Panc1 (cell line): ENCODE measurements at regions not wholly inside any gene's neighbourhood (a gene's known extent, or its start where the extent isn't known, plus 50 kb on each side); places are given as distances from the start of the nearest gene placed in this dataset.
"Not testable (repeated sequence)": the region's sequence is repeated elsewhere in the genome, so short reads cannot be mapped to it uniquely, and the experiment has no call there.

ENCODE experiments used
- ATAC-seq: fragments of 200-7000 bp; cut with Tn5 transposase; 2 replicates; pipeline ENCODE4 v1.9.1; 2020; ENCODE audit warnings: mild to moderate bottlenecking, moderate library complexity
- BruUV-seq: library from RNA; stranded (reverse); fragments of 400-500 nt; replicated peaks from 2 replicates; lab custom pipeline; 2021; lab: Mats Ljungman, UMichigan
- CTCF ChIA-PET: fragments of 300-600 bp; sonication (Branson Sonifier 250); formaldehyde crosslinking; loops from one replicate; lab custom pipeline; 2022; ENCODE audit warnings: antibody characterized with exemption; lab: Charles Lee
- POLR2A ChIA-PET: fragments of 300-600 bp; sonication (Branson Sonifier 250); formaldehyde crosslinking; loops from one replicate; lab custom pipeline; 2022; ENCODE audit warnings: antibody characterized with exemption; lab: Charles Lee
- DNase-seq: peaks from one replicate; pipeline ENCODE4 v3.0.0-alpha.2; 2010; ENCODE audit warnings: low read depth, low spot score
- H3K27ac ChIP-seq: 2 replicates; pipeline ENCODE4 v1.5.1; 2011; ENCODE audit warnings: mild to moderate bottlenecking, low read length, inconsistent platforms
- H3K27me3 ChIP-seq: fragments of 200-500 bp; sonication (Bioruptor generic); 2 replicates; pipeline ENCODE4 v1.6.0; 2014; ENCODE audit warnings: low read length, inconsistent platforms; ENCODE audit not compliant: control insufficient read depth, insufficient read depth
- H3K36me3 ChIP-seq: fragments of 200-500 bp; sonication (Bioruptor generic); 2 replicates; pipeline ENCODE4 v1.5.1; 2014; ENCODE audit warnings: inconsistent platforms, mild to moderate bottlenecking, low read length, moderate library complexity; ENCODE audit not compliant: control insufficient read depth, insufficient read depth
- H3K4me1 ChIP-seq: 2 replicates; pipeline ENCODE4 v1.5.1; 2011; ENCODE audit warnings: inconsistent platforms, mild to moderate bottlenecking, low read length, moderate library complexity; ENCODE audit not compliant: control insufficient read depth, insufficient read depth
- H3K4me3 ChIP-seq, 2 experiments: 2 replicates each; pipeline ENCODE4 v1.5.1; 2011 to 2012; ENCODE audit warnings: low read depth in 2 of 2, low read length in 2 of 2, mild to moderate bottlenecking in 2 of 2, inconsistent platforms in 1 of 2, moderate library complexity in 1 of 2
- H3K9me3 ChIP-seq: fragments of 200-500 bp; sonication (Bioruptor generic); 2 replicates; pipeline ENCODE4 v1.5.1; 2014; ENCODE audit warnings: low read depth, mild to moderate bottlenecking, inconsistent platforms, low read length, moderate library complexity; ENCODE audit not compliant: control insufficient read depth, insufficient read depth
- CTCF ChIP-seq: fragments of 450-650 bp; IDR thresholded peaks from 2 replicates; pipeline ENCODE4 v1.5.1; 2017; ENCODE audit warnings: mild to moderate bottlenecking
- POLR2AphosphoS5 ChIP-seq: IDR thresholded peaks from 2 replicates; pipeline ENCODE4 v1.6.1; 2012; ENCODE audit warnings: mild to moderate bottlenecking, low read depth, low read length, moderate library complexity
- SIN3A ChIP-seq: IDR thresholded peaks from 2 replicates; pipeline ENCODE4 v1.6.1; 2012; ENCODE audit warnings: low read depth, mild to moderate bottlenecking, low read length, moderate library complexity, borderline replicate concordance; ENCODE audit not compliant: insufficient read depth
- TCF7L2 ChIP-seq: IDR thresholded peaks from 2 replicates; pipeline ENCODE4 v1.6.1; 2011; ENCODE audit warnings: mild to moderate bottlenecking, low read depth, low read length, inconsistent platforms
- in situ Hi-C: cut with HindIII; loops from 2 replicates; pipeline ENCODE4 v1.10.0; 2016; ENCODE audit warnings: low sequenced_read_pairs, low pct_unique_long_range_greater_than_20kb
- intact Hi-C: fragments of 100-400 bp; cut with micrococcal nuclease; formaldehyde crosslinking; loops from one replicate; pipeline ENCODE4 v1.10.0; 2022; ENCODE audit not compliant: unreplicated experiment
- TF ChIP-seq, protein P1 (sequence below), 2 experiments: IDR thresholded peaks; 2 replicates each; pipeline ENCODE4 v1.6.1; 2011 to 2012; ENCODE audit warnings: low read depth in 2 of 2, control low read depth in 1 of 2, low read length in 1 of 2, mild to moderate bottlenecking in 1 of 2, moderate library complexity in 1 of 2; ENCODE audit not compliant: insufficient read depth in 1 of 2

DNA sequence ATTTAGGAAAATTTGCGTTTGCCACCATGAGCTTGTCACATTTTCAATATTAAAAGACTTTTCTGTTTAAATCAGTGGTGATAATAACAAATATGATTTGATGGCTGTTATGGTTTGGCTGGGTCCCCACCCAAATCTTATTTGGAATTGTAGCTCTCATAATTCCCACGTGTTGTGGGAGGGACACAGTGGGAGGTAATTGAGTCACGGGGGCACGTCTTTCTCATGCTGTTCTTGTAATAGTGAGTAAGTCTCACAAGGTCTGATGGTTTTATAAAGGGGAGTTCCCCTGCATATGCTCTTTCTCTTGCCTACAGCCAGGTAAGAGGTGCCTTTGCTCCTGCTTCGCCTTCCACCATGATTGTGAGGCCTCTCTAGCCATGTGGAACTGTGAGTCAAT is 83.4 kb upstream of the RGPD4 start:
- no peaks in the 10 kb centered on the region; the same call in 1 of the 2 replicates for H3K27me3 ChIP-seq
- H3K36me3 ChIP-seq, result no peaks in the 10 kb centered on the region
- no peaks in the 10 kb centered on the region for H3K4me1 ChIP-seq
- POLR2A ChIA-PET, result no interaction called here
- no peak overlapping the region for H3K27ac ChIP-seq
- no peak overlapping the region for H3K4me3 ChIP-seq
- no peaks in the 10 kb centered on the region for H3K9me3 ChIP-seq
- in situ Hi-C loops (no loop called here), intact Hi-C loops (no loop called here)
- CTCF ChIA-PET, result no interaction called here
- no peak for DNase-seq
- BruUV-seq, result no TSS peak
- ATAC-seq, result no peak
- TF ChIP-seq CTCF, result no peak
- TF ChIP-seq TCF7L2, result no peak
- no peak for TF ChIP-seq POLR2AphosphoS5
- TF ChIP-seq, protein P1, sequence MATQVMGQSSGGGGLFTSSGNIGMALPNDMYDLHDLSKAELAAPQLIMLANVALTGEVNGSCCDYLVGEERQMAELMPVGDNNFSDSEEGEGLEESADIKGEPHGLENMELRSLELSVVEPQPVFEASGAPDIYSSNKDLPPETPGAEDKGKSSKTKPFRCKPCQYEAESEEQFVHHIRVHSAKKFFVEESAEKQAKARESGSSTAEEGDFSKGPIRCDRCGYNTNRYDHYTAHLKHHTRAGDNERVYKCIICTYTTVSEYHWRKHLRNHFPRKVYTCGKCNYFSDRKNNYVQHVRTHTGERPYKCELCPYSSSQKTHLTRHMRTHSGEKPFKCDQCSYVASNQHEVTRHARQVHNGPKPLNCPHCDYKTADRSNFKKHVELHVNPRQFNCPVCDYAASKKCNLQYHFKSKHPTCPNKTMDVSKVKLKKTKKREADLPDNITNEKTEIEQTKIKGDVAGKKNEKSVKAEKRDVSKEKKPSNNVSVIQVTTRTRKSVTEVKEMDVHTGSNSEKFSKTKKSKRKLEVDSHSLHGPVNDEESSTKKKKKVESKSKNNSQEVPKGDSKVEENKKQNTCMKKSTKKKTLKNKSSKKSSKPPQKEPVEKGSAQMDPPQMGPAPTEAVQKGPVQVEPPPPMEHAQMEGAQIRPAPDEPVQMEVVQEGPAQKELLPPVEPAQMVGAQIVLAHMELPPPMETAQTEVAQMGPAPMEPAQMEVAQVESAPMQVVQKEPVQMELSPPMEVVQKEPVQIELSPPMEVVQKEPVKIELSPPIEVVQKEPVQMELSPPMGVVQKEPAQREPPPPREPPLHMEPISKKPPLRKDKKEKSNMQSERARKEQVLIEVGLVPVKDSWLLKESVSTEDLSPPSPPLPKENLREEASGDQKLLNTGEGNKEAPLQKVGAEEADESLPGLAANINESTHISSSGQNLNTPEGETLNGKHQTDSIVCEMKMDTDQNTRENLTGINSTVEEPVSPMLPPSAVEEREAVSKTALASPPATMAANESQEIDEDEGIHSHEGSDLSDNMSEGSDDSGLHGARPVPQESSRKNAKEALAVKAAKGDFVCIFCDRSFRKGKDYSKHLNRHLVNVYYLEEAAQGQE (IDR thresholded peaks at IDR 0.05; ENCODE audit: insufficient read depth in 1 of 2, low read depth in 2 of 2, low read length in 1 of 2), result no peak
- no peak for TF ChIP-seq SIN3A

- ChIA-PET CTCF (no interaction called here), POLR2A (no interaction called here)
- no peak for ATAC-seq
- no TSS peak for BruUV-seq
- intact Hi-C loops (no loop called here), in situ Hi-C loops (no loop called here)
- no peak overlapping the region for H3K4me3 ChIP-seq
- H3K27me3 ChIP-seq, result no peaks in the 10 kb centered on the region; the same call in 1 of the 2 replicates
- no peak for DNase-seq
- no peaks in the 10 kb centered on the region for H3K9me3 ChIP-seq
- H3K4me1 ChIP-seq, result no peaks in the 10 kb centered on the region
- H3K36me3 ChIP-seq, result no peaks in the 10 kb centered on the region
- TF ChIP-seq POLR2AphosphoS5 (no peak), SIN3A (no peak), CTCF (no peak), TCF7L2 (no peak)
- TF ChIP-seq, protein P1 (IDR thresholded peaks at IDR 0.05; ENCODE audit: insufficient read depth in 1 of 2, low read depth in 2 of 2, low read length in 1 of 2), result no peak
- no peak overlapping the region for H3K27ac ChIP-seq
These were observed 81.6 kb upstream of the RGPD4 start for GRCh38 chr2:107745100-107745499.

DNA sequence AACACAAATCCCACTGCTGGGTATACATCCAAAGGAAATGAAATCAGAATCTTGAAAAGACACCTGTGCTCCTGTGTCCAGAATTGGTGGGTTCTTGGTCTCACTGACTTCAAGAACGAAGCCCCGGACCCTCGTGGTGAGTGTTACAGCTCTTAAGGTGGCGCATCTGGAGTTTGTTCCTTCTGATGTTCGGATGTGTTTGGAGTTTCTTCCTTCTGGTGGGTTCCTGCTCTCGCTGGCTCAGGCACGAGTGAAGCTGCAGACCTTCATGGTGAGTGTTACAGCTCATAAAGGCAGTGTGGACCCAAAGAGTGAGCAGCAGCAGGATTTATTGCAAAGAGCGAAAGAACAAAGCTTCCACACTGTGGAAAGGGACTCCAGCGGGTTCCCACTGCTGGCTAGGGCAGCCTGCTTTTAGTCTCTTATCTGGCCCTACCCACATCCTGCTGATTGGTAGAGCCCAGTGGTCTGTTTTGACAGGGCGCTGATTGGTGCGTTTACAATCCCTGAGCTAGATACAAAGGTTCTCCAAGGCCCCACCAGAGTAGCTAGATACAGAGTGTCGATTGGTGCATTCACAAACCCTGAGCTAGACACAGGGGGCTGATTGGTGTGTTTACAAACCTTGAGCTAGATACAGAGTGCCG is 80.0 kb upstream of the RGPD4 start:
- in situ Hi-C loops, H3K27ac ChIP-seq, intact Hi-C loops, H3K36me3 ChIP-seq, H3K4me1 ChIP-seq, H3K4me3 ChIP-seq, DNase-seq, H3K9me3 ChIP-seq, ATAC-seq, CTCF ChIA-PET, POLR2A ChIA-PET, H3K27me3 ChIP-seq, BruUV-seq: not testable (repeated sequence)
